ENCODE measurements at regions not wholly inside any gene's neighbourhood (a gene's known extent, or its start where the extent isn't known, plus 50 kb on each side); places are given as distances from the start of the nearest gene placed in this dataset.

DNA sequence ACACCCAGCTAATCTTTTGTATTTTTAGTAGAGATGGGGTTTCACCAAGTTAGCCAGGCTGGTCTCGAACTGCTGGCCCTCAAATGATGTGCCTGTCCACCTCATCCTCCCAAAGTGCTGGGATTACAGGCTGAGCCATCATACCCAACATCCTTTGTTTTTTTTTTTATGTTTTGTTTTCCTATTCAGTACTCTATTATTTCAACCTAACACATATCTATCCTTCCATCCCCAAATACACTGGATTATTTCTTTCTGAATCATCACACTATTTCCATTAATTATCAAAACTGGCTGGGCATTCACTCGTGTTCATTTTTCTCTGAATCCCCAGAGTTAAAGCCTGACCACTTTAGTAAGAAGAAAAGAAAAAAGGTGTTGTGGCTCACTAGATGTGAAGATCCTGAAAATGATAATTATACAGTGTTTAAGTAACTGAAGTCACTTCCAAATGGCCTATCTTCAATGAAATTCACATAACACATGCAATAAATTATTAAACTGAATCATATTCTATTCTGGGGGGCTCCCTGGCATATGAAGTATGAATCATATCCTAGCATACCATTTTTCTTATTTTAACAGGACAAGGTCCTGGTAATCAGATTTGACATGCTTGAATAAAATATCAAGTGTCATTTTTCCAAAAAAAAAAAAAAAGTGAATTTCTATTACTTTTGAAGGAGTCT lies 1754.2 kb downstream of the BRINP3 start:
- TF ChIP-seq, protein P1, sequence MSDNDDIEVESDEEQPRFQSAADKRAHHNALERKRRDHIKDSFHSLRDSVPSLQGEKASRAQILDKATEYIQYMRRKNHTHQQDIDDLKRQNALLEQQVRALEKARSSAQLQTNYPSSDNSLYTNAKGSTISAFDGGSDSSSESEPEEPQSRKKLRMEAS (IDR thresholded peaks at IDR 0.05), result no peak
- TF ChIP-seq CTCF (IDR thresholded peaks at IDR 0.05; ENCODE audit: low read depth, low read length, missing input control) (no peak), REST (IDR thresholded peaks at IDR 0.05) (no peak), YY1 (IDR thresholded peaks at IDR 0.05) (no peak), JUND (IDR thresholded peaks at IDR 0.05) (no peak)

Data from liver (tissue), 3 donors.